ENCODE measurements at regions not wholly inside any gene's neighbourhood (a gene's known extent, or its start where the extent isn't known, plus 50 kb on each side); places are given as distances from the start of the nearest gene placed in this dataset.

DNA sequence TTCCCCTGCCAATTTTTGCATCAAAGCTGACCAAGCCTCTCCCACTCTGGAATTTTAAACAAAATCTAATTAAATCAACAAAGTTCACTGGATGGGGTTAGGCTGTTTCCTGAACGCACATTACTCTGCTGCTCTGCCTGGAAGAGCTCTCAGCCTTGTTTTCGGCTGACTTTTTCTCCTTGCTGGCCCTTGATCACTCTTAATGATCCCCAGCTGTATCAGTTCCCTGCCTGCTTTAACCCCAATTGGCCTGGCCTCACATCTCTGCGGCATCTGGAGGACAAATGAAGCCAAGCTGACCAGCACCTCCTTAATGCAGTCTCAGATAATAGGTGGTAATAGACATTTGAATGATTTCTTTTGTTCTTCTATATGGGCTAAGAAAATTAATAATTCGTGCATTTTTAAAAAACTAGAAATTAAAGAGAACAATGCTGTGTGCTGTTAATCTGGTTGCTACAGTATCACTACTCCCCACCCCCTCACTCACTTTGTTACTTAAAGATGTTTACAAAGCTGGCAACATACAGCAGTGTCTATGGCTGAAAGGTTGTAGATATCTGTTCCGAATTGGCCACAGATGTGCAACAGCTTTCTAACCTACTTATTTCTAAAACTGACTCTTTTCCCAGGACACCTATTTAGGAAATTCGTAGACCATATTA, 415.2 kb upstream of the KCNH7 start:
- no peak for DNase-seq
- TF ChIP-seq GATA1 (IDR thresholded peaks at IDR 0.05; ENCODE audit: low read depth, low read length) (no peak), POLR2A (IDR thresholded peaks at IDR 0.05; ENCODE audit: low read length) (no peak)

DNA sequence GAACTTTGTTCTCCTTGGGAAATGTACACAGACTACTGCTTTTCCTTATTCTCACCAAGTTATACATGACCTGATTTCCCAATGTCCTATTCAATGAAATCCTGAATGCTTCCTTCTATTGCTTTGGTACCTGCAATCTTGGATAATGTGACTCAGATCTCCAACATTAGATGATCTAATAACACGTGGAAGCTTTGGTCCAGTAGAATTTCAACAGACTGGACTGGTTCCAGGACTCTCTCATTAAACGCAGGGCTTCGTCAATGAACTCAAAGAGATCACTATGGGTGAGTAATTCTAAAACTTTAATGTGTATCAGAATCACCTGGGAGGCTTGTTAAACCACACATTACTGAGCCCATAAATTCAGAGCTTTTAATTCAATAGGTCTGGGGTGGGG, 413.6 kb upstream of the KCNH7 start:
- DNase-seq, result no peak
- TF ChIP-seq GATA1 (IDR thresholded peaks at IDR 0.05; ENCODE audit: low read depth, low read length), result no peak
- TF ChIP-seq POLR2A (IDR thresholded peaks at IDR 0.05; ENCODE audit: low read length), result no peak

DNA sequence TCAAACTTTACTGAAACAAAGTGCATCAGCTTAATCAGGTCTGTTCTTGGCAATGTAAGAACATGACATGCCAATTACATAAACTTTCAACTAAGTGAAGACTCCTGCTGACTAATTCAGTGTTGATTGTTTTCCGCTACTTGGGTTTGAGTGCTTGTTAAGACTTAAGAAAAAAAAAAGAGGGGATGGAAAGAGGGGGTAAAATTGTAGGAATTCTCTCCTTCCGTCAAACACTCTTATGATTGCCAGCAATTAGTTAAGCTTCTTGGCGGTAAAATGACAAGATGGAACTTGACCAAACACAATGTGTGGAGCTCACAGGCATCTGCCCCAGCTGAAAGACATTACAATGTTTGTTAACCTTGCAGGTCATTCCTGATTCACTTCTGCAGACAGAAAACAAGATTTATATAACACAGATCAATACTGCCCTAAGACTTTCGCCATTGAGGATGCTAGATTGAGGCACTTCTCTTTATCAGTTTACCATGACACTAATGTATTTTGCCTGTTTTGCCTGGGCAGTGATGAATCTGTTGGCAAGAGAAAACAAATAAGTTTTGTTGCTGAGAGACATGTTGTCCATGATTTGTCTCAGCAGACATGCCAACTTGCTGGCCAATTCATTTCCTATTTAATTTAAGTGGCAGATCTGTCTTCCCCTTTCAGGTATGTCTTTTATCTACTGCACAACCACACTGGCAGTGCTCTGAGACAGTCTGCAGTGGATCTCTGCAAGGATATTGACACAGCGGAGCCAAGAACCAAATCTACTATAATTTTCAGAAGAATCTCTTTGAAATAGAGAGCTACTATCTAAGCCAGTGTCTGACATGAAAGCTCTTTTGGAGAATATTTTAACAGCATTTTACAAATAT, 410.0 kb upstream of the KCNH7 start:
- TF ChIP-seq GATA1 (IDR thresholded peaks at IDR 0.05; ENCODE audit: low read depth, low read length), result no peak
- TF ChIP-seq POLR2A (IDR thresholded peaks at IDR 0.05; ENCODE audit: low read length), result no peak
- DNase-seq, result no peak

DNA sequence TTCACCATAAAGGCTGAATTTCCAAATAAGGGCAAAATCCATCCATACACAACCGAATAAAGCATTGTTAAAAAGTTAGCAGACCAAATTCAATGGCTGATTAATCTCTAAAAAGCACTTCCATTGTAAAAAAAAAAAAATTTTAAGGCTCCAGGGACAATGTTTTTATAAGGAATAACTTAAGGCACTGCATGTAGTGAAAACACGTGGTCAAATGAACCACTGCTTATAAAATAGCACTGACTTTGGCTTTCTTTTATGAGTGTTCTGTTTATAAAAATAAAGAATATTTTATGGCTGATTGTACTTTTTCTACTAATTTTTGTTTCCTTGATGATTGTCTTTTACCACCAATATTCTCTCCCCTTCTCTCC, 409.3 kb upstream of the KCNH7 start:
- no peak for DNase-seq
- TF ChIP-seq POLR2A (IDR thresholded peaks at IDR 0.05; ENCODE audit: low read length) (no peak), GATA1 (IDR thresholded peaks at IDR 0.05; ENCODE audit: low read depth, low read length) (no peak)

DNA sequence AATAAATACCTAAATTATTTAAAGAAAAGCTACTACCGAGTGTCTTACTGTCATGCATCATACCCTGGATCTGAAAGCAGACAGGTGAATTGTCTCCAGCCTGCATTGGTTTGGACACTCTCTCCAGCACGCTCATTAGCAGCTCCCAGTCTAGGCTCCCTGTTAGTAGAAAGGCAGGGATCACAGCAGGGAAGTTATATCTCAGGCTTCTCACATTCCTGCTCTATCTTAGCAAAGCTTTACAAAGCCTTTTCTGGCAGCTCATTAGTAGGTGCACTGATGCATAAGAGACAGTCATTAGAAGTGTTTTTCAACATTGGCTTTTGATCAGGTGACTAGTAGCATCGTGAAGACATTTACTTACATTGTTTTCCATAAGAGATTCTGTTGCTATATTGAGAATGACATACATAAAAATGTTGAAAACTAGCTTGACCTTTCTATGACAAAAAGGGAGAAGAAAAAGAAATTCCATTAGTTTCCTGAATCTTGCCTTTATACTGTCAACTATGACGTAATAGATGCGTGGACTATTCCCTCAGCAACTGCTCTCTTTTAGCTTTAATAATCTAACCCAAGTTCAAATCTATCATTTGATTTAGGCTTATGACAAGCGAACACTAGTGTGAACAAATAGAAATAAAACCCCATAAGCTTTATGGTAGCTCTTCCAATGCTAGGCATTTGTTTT, 408.7 kb upstream of the KCNH7 start:
- DNase-seq, result no peak
- TF ChIP-seq GATA1 (IDR thresholded peaks at IDR 0.05; ENCODE audit: low read depth, low read length), result no peak
- TF ChIP-seq POLR2A (IDR thresholded peaks at IDR 0.05; ENCODE audit: low read length), result no peak

DNA sequence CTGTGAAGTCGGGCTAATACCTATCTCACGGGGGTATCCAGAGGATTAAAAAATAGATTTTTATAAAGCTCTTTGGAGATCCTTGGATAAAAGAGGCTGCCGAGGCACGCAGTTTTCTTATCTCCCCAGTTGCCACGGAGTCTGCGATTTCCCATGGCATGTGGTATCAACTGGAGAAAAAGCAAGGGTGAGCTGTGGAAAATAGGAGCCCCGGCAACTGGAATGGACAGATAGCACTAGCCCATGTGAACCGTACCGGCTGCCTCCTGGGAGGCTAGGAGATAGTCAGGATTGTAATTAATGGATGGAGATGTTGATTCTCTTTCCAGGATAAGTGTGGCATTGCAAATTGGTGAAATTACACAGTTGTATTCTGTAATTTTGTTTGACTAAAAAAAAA, 407.6 kb upstream of the KCNH7 start:
- DNase-seq, result no peak
- no peak for TF ChIP-seq POLR2A (IDR thresholded peaks at IDR 0.05; ENCODE audit: low read length)
- no peak for TF ChIP-seq GATA1 (IDR thresholded peaks at IDR 0.05; ENCODE audit: low read depth, low read length)

DNA sequence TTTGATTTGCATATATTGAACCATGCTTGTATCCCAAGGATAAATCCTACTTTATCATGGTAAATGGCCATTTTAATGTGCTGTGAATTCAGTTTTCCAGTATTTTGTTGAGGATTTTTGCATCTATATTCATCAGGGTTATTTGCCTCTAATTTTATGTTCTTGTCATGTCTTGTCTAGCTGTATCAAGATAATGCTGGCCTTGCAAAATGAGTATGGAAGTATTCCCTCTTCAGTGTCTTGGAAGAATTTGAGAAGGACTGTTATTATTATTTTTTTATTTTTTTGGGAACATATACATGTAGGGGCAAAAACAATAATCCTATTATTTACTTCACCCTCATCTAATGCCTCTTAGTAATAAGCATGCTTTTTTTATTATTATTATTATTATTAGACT, 398.0 kb upstream of the KCNH7 start:
- TF ChIP-seq GATA1 (IDR thresholded peaks at IDR 0.05; ENCODE audit: low read depth, low read length) (no peak), POLR2A (IDR thresholded peaks at IDR 0.05; ENCODE audit: low read length) (no peak)
- DNase-seq, result no peak

DNA sequence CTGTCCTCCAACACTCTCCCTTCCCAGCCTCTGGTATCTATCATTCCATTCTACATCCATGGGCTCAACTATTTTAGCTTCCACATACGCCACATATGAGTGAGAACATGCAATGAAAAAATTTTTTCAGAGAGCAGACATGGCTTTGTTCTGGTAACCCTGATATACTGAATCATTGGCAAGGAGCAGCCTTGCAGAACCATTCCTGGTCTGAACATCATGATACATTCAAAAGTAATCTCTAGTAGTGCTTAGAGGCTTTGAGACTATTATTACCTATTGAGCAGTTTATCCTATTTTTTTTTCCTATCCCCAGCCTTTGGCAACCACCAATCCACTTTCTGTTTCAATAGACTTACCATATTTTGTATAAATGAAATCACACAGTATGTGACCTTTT, 393.1 kb upstream of the KCNH7 start:
- DNase-seq, result no peak

DNA sequence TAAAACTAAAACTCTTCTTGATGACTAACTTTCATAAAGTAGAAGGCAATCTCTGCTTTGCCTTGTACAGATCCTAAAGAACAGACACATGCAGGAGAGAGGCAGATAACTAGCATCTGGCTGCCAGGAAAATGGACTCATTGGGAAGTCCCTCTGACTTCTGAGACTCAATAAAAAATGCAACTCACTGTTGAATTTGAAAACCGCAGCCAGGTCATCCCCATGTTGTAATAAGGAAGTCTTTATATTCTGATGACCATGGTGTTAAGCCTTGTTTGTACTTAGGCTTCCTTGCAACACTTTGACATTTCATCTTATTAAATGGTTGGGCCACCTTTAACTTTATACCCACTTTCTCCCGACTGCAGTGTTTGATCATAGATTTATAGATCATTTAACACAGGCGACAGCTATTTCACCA, 375.1 kb upstream of the KCNH7 start:
- DNase-seq, result no peak
- TF ChIP-seq POLR2A (IDR thresholded peaks at IDR 0.05; ENCODE audit: low read length) (no peak), GATA1 (IDR thresholded peaks at IDR 0.05; ENCODE audit: low read depth, low read length) (no peak)

More for the DNA sequence above, 393.1 kb upstream of the KCNH7 start:
- TF ChIP-seq POLR2A (IDR thresholded peaks at IDR 0.05; ENCODE audit: low read length) (no peak), GATA1 (IDR thresholded peaks at IDR 0.05; ENCODE audit: low read depth, low read length) (no peak)

DNA sequence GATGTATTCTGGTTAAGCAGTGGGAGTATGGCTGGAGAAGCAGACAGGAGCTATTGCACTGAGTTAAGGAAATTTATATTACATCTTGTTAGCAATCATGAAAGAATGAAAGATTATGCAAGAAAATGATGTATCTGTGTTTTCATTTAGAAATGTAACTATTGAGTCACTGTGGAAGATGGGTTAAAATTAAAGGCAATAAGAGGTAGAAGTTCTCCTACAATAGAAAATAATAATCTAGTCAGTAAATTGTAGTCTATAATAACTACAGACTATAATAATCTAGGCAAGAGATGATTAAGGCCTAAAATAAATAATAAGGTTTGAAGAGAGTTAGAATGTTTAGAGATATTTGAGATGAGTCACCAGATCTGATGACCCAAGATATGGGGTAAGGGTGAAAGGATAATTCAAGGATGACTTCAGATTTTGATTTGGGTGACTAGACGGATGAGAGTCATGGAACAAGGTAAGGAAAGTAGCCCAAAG, 371.9 kb upstream of the KCNH7 start:
- TF ChIP-seq GATA1 (IDR thresholded peaks at IDR 0.05; ENCODE audit: low read depth, low read length) (no peak), POLR2A (IDR thresholded peaks at IDR 0.05; ENCODE audit: low read length) (no peak)
- no peak for DNase-seq

DNA sequence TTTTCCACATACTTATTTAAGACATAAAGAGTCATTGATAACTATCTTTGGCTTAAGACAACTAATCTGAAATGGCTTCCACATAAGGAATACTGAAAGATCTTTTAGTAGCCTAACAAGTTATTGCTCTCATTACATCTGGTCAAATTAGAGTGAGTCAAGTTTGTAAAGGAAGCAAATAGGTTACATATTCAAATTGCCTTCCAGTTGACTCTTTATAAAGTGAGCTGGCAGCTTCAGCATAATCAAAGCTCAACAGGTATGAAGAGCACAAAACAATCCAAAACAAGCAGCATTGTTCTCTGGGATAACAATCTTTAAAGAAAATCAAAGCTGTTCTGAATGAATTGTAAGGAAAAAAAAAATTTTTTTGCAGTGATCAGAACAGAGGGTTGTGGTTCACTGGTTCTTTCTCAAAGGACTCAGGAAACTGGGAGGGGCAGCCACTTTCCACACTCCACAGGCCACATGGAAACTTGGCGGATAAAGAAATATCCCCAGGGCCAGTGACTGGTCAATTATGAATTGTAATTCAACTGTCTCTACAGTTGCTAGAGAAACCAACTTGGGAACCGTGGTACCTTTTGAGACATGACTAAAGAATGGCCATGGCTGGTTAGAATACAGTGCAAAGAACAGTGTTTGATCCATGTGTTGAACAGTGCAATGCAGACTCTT, 369.3 kb upstream of the KCNH7 start:
- TF ChIP-seq GATA1 (IDR thresholded peaks at IDR 0.05; ENCODE audit: low read depth, low read length) (no peak), POLR2A (IDR thresholded peaks at IDR 0.05; ENCODE audit: low read length) (no peak)
- DNase-seq, result no peak

DNA sequence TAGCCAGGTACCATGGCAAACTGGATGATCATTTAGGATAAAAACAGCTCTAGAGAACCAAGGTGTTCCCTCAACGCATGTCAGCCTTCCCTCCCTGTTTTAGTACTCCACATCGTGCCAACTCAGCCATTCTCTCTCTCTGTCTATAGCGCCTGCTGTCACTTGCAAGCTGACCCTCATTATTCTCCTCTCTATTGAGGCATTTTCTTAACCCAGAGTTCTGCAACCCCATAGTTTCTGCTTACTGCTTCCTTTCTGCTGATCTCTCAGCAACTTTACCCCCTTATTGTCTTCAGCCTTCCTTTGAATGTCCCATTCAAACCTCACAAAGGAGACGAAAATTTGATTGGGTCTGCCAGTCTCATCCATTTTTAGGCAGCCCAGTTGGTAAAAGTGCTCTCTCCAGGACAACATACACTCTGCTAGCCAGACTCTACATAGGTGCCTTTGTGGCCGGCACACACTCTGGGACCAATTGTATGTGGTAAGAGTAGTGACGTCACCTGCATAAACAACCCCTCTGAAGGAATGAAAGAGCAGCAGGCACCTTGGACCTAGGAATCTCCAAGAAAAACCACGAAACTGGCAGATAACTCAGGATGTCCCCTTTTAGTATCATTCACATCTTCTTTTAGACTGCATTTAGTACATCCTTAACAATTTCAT, 367.2 kb upstream of the KCNH7 start:
- TF ChIP-seq GATA1 (IDR thresholded peaks at IDR 0.05; ENCODE audit: low read depth, low read length), result no peak
- no peak for TF ChIP-seq POLR2A (IDR thresholded peaks at IDR 0.05; ENCODE audit: low read length)

DNA sequence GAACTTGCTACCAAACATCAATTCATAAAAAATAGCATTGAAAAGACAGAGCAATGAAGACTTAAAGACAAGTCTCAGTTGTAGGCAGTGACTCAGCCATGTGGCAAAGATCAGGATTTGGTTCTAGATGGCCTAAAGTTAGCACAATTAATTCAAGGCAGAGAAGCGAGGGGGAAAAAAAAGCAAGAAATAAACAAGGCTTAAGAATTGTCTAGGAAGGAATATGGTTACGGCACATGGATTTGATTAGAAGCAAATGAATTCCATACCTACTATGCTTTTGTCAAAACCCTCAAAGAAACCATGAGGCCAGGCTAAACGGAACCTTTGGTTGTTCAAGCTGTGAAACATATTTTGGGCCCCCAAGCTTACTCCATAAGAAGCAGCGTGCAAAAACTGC, 362.2 kb upstream of the KCNH7 start:
- no peak for TF ChIP-seq POLR2A (IDR thresholded peaks at IDR 0.05; ENCODE audit: low read length)
- TF ChIP-seq GATA1 (IDR thresholded peaks at IDR 0.05; ENCODE audit: low read depth, low read length), result no peak
- no peak for DNase-seq

More for the DNA sequence above, 367.2 kb upstream of the KCNH7 start:
- DNase-seq, result no peak

All from erythroblast (primary cell).